HG03565 (cell line): ENCODE measurements at regions not wholly inside any gene's neighbourhood (a gene's known extent, or its start where the extent isn't known, plus 50 kb on each side); places are given as distances from the start of the nearest gene placed in this dataset.
A peak's percentile ranks its signal among the peaks of the same experiment; 100 is the strongest.

Experiments
- ATAC-seq: cut with Tn5 transposase; IDR thresholded peaks from one replicate; pipeline ENCODE4 v1.9.1; 2021; ENCODE audit warnings: mild to moderate bottlenecking, moderate library complexity; ENCODE audit not compliant: unreplicated experiment

GRCh38 chr13:47206111-47206510 is 309.3 kb upstream of the HTR2A start:
- no peak for ATAC-seq

GRCh38 chr13:47190696-47191305 is 293.9 kb upstream of the HTR2A start:
- ATAC-seq, result no peak

GRCh38 chr13:47188802-47189201 is 291.9 kb upstream of the HTR2A start:
- ATAC-seq, result no peak

- ATAC-seq, result no peak
Measured at GRCh38 chr13:47186471-47186870, 289.6 kb upstream of the HTR2A start.

GRCh38 chr13:47184321-47184720 is 287.5 kb upstream of the HTR2A start:
- ATAC-seq, result no peak

GRCh38 chr13:47179321-47179720 is 282.5 kb upstream of the HTR2A start:
- no peak for ATAC-seq

- ATAC-seq, result no peak
Measured at GRCh38 chr13:47178090-47178950, 281.5 kb upstream of the HTR2A start.

- ATAC-seq, result no peak
Measured at GRCh38 chr13:47175172-47175866, 278.5 kb upstream of the HTR2A start.

GRCh38 chr13:47170971-47171370 is 274.1 kb upstream of the HTR2A start:
- ATAC-seq, result no peak

- ATAC-seq, result no peak
Measured at GRCh38 chr13:47168618-47169017, 271.8 kb upstream of the HTR2A start.

GRCh38 chr13:47168066-47168465 is 271.2 kb upstream of the HTR2A start:
- no peak for ATAC-seq

GRCh38 chr13:47166336-47166735 is 269.5 kb upstream of the HTR2A start:
- no peak for ATAC-seq

- ATAC-seq, result no peak
Measured at GRCh38 chr13:47159853-47160550, 263.1 kb upstream of the HTR2A start.

- ATAC-seq, result no peak
Measured at GRCh38 chr13:47158593-47158992, 261.7 kb upstream of the HTR2A start.

GRCh38 chr13:47148543-47148942 is 251.7 kb upstream of the HTR2A start:
- ATAC-seq, result no peak

- no peak for ATAC-seq
Measured at GRCh38 chr13:47147812-47148119, 250.9 kb upstream of the HTR2A start.

GRCh38 chr13:47146991-47147811 is 250.3 kb upstream of the HTR2A start:
- ATAC-seq, result peak; percentile 95

- ATAC-seq, result no peak
Measured at GRCh38 chr13:47146136-47146535, 249.3 kb upstream of the HTR2A start.

- no peak for ATAC-seq
Measured at GRCh38 chr13:47144782-47145181, 247.9 kb upstream of the HTR2A start.

GRCh38 chr13:47142105-47142504 is 245.3 kb upstream of the HTR2A start:
- no peak for ATAC-seq

GRCh38 chr13:47139519-47139918 is 242.7 kb upstream of the HTR2A start:
- ATAC-seq, result no peak
